ENCODE measurements at regions not wholly inside any gene's neighbourhood (a gene's known extent, or its start where the extent isn't known, plus 50 kb on each side); places are given as distances from the start of the nearest gene placed in this dataset.
"Not testable (repeated sequence)": the region's sequence is repeated elsewhere in the genome, so short reads cannot be mapped to it uniquely, and the experiment has no call there.

DNA sequence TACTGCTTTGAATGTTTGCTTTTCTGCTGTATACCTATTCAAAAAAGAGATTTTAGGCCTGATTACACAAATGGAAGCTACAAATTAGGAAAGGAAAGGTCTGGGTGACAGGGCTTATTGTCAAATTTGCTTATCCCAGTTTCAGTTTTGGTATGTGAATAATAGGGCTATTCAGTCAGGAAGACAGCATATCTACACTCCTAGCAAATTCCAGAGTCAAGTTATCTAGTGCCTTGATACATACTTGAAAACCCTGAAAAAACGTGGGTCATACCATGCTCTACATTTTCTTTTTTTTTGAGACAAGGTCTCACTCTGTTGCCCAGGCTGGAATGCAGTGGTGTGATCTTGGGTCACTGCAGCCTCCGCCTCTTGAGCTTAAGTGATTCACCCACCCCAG, 59.2 kb upstream of the CCDC180 start:
- not testable (repeated sequence) for DNase-seq (ENCODE audit: low spot score)

- no peak for DNase-seq (ENCODE audit: low spot score)
These were observed 63.9 kb upstream of the CCDC180 start for GRCh38 chr9:97243606-97244005.

GRCh38 chr9:97241430-97241829, 66.0 kb upstream of the CCDC180 start:
- DNase-seq (ENCODE audit: low spot score) = not testable (repeated sequence)

GRCh38 chr9:97237951-97238889, 69.2 kb upstream of the CCDC180 start:
- peak; percentile 87 for DNase-seq (ENCODE audit: low spot score)

DNA sequence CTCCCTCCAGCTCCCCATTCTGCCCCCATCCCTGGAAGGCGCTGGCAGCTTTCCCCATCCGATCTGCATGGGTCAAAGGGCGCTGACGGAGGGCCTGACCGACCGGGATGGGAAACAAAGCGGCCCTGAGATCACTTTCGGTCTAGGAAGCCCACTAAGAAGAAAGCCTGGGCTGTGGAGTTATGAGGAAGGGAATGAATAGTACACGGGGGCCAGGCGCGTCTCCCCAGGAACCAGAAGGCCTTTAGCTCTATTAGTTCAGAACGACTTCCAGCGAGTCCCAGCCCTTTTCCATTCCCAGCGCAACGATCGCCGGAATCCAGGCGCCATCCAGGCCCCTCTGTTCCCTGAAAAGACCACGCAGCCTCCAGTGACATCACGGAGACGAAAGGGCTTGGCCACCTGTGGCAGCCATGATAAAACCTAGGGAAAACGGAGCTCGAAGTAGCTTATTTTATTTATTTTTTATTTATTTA, 70.1 kb upstream of the CCDC180 start:
- DNase-seq (ENCODE audit: low spot score) = peak; percentile 64

DNA sequence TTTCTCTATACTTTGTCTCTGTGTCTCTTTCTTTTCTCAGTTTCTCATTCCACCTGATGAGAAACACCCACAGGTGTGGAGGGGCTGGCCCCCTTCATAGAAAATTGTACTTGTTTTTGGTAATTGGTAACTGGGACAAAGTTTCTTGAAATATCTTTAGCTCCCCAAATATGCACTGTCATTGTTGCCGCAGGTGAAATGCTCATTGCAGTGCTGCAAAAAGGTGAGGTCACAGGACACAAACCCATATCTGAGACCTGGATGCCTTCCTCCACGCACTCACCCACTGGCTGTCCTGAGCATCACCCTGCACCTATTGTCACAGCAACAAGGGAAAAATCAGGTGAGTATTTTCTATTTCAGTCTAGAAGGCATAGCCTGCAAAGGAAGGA, 74.5 kb upstream of the CCDC180 start:
- not testable (repeated sequence) for DNase-seq (ENCODE audit: low spot score)

GRCh38 chr9:97232060-97233008, 75.1 kb upstream of the CCDC180 start:
- not testable (repeated sequence) for DNase-seq (ENCODE audit: low spot score)

DNA sequence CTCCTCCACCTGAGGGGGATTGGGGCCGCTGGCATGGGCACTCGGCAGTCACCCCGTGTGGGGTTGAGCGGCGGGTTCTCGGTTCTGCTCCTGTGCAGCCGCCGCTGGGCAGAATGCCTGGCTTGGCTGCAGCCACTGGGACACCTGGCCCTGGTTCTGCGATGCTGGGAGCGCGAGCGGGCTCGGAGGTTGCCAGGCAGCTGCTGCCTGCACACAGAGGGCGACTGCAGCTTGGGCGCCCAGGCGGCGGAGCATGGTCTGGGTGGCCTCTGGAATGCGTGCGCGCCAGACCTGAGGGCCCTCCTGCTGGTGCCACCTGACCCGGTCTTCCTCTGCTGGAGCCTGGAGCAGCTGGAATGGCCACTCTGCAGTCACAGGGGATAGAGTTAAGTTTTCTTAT, 85.1 kb upstream of the CCDC180 start:
- peak; percentile 60 for DNase-seq (ENCODE audit: low spot score)

DNA sequence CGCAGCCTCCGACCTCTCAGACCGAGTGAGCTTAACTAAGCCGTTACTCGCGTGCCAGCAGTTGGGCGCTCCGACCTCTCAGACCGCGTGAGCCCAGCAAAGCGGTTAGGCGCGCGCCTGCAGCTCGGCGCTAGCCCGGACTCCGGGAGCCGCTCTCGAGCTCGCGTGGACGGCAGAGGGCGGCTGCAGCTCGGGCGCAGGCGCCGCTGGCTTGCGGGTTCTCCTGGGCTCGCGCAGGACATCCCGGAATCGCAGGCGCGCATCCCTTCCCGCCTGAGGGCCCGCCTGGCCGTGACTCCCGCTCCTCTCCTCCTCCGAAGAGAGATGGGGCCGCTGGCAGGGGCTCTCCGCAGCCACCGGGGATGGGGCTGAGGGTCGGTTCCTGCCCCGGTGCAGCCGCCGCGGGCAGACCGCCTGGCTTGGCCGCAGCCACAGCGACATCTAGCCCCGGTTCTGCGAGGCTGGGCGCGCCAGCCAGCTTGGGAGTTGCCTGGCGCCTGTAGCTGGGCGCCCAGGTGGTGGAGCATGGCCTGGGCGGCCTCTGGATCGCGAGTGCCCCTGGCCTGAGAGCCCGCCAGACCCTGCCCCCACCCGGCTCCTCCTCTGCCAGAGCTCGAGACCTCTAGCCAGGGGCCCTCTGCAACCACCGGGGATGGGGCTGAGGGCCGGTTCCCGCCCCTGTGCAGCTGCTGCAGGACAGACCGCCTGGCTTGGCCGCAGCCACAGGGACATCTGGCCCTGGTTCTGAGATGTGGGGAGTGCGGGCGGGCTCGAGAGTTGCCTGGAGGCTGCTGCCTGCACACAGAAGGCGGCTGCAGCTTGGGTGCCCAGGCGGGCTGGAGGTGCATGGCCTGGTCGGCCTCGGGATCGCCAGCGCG, 85.7 kb upstream of the CCDC180 start:
- DNase-seq (ENCODE audit: low spot score) = peak; percentile 83

DNA sequence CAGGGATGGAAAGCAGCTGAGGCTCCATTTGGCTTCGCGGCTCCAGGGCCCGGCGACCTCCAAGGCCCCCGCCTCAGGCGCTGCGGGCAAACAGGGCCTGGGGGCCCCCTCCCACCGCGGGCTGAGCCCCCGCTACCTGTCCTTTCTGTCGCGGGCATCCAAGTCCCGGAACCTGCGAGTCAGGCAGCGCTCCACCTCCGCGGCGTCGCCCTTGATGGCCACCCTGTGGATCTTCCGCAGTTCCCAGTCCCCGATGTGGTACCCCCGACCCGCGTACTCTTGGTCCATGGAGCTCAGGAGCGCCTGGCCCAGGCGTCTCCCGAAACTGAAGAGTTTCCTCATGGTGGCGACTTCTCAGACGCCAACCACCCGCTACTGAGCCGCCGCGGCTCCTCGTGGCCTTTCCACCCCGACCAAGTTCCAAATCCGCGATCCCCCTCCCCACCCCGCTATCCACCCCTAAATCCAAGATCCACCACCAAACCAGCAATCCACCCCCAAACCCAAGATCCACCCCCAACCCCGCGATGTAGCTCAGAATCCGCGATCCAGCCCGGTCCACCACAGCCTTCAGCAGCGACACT, 86.5 kb upstream of the CCDC180 start:
- peak; percentile 58 for DNase-seq (ENCODE audit: low spot score)

- DNase-seq (ENCODE audit: low spot score) = not testable (repeated sequence)
These were observed 87.1 kb upstream of the CCDC180 start for GRCh38 chr9:97220396-97220795.

DNA sequence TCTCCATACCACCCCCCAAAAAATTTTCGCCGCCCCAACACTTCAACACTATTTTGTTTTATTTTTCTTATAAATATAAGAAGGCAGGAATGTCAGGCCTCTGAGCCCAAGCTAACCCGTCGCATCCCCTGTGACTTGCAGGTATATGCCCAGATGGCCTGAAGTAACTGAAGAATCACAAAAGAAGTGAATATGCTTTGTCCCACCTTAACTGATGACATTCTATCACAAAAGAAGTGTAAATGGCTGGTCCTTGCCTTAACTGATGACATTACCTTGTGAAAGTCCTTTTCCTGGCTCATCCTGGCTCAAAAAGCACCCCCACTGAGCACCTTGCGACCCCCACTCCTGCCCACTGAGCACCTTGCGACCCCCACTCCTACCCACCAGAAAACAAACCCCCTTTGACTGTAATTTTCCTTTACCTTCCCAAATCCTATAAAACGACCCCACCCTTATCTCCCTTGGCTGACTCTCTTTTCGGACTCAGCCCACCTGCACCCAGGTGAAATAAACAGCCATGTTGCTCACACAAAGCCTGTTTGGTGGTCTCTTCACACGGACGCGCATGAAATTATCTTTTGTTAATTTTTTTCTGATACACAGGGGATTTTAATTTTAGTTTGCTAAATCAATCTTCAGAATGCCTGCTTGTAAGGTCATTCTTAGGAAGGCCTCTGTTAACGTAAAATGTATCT, 87.9 kb upstream of the CCDC180 start:
- DNase-seq (ENCODE audit: low spot score) = not testable (repeated sequence)

DNA sequence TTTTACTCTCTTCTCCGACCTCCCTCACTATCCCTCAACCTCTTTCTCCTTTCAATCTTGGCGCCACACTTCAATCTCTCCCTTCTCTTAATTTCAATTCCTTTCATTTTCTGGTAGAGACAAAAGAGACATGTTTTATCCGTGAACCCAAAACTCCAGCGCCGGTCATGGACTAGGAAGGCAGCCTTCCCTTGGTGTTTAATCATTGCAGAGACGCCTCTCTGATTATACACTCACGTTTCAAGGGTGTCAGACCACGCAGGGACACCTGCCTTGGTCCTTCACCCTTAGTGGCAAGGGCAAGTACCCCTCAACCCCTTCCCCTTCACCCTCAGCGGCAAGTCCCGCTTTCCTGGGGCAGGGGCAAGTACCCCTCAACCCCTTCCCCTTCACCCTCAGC, 92.3 kb upstream of the CCDC180 start:
- DNase-seq (ENCODE audit: low spot score) = not testable (repeated sequence)

GRCh38 chr9:97214556-97214955, 92.9 kb upstream of the CCDC180 start:
- DNase-seq (ENCODE audit: low spot score) = not testable (repeated sequence)

DNA sequence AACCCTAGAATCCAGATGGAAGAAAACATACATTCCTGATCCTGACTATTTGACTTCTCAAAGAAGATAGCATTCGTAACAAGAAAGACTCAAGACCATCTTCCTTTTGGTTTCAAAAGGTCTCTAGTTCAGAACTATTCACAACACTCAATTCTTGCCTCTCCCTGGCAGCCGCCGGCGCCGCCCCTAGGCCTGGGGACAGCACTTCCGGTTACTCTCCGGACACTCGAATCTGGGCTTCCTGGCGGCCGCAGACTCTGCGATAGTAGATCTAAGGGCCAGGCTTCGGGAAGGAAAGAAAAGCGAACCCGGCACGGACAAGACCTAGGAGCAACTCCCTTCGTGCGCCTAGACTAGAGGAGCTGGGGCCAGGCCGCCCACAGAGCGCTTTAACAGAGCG, 107.8 kb upstream of the CCDC180 start:
- DNase-seq (ENCODE audit: low spot score) = not testable (repeated sequence)

- not testable (repeated sequence) for DNase-seq (ENCODE audit: low spot score)
These were observed 113.7 kb upstream of the CCDC180 start for GRCh38 chr9:97193767-97194166.

DNA sequence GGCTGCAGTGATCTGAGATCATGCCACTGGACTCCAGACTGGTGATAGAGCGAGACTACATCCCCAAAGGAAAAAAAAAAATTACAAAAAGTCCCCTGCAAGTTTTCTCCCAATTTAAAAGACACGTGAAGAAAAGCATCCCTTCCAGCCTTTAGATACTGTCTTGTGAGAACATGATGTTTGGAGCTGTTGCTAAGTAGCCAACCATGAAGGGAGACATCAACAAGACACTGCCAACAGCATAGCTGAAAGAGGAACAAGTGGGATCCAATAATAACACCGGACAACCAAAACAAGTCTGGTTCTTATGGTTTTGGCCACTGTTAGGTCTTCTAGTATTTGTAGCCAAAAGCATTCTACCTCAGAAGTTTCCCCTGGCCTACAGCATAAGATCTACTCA, 118.9 kb upstream of the CCDC180 start:
- no peak for DNase-seq (ENCODE audit: low spot score)

DNA sequence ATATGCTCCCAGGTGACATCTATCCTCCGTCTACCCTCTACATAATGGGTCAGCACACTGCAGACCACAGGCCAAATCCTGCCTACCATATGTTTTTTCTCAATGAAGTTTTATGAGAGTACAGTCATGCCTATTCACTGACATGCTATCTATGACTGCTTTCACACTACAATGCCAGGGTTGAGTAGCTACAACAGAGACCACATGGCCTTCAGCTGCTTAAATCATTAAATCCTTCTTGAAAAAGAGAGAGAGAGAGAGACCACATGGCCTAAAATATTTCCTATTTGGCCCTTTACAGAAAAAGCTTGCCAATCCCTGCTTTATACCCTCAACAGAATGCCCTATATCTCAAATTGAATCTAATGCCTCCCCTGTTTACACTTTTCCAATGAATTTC, 119.8 kb upstream of the CCDC180 start:
- DNase-seq (ENCODE audit: low spot score) = not testable (repeated sequence)

DNA sequence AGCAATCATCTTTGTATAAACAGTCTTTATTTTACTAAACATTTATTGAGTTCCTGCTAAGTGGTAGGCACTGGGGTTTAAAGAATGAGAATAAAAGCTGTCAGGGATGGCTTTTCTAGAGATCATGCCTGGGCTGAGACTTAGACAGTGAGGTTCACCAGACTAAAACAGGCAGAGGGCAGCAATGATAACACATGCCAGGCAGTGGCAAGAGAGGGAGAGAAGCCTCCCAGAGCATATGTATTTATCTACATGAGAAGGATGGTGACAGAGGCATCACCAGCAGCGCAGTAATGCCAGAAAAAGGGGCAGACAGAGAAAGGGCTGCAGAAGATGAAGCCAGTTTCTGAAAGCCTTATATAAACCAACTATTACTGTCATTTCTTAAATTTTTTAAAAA, 121.0 kb upstream of the CCDC180 start:
- DNase-seq (ENCODE audit: low spot score) = no peak

DNA sequence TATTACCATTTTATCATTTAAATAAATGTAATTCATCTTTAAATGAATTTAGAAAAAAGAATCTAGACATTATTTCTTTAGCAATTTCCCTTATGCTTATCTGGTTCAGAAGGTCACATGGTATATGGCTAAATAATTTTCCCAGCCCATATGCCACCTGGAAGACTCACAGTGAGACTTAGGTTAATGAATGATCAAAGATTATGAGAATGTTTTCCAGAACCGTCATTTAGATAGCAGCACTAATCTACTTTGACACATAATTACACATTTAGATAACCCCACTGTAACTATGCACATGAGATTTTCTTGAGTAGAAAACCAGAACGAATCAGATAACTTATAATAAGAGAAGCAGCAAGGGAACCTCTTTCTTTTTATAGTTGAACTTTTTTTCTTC, 124.9 kb upstream of the CCDC180 start:
- not testable (repeated sequence) for DNase-seq (ENCODE audit: low spot score)

Measured in ecto neural progenitor cell (in vitro differentiated cells).